Trophoblast cell (in vitro differentiated cells and primary cell): ENCODE measurements at regions not wholly inside any gene's neighbourhood (a gene's known extent, or its start where the extent isn't known, plus 50 kb on each side); places are given as distances from the start of the nearest gene placed in this dataset.

ENCODE experiments used
- DNase-seq, 2 donors: peaks; one replicate each; pipeline ENCODE4 v3.0.0-alpha.2; 2016
- H2AFZ ChIP-seq: 2 replicates; pipeline ENCODE4 v1.6.1; 2013; ENCODE audit warnings: low read length, moderate library complexity, mild to moderate bottlenecking; ENCODE audit not compliant: insufficient read depth, poor library complexity
- H2AK5ac ChIP-seq: 2 replicates; pipeline ENCODE4 v1.6.1; 2013; ENCODE audit warnings: mild to moderate bottlenecking, low read length
- H2BK120ac ChIP-seq: 2 replicates; pipeline ENCODE4 v1.6.1; 2013; ENCODE audit warnings: low read length, mild to moderate bottlenecking, moderate library complexity; ENCODE audit not compliant: insufficient read depth, poor library complexity
- H2BK12ac ChIP-seq: 2 replicates; pipeline ENCODE4 v1.6.1; 2013; ENCODE audit warnings: mild to moderate bottlenecking, low read length, moderate library complexity
- H2BK5ac ChIP-seq: 2 replicates; pipeline ENCODE4 v1.6.1; 2013; ENCODE audit warnings: low read length, low read depth, moderate library complexity, mild to moderate bottlenecking; ENCODE audit not compliant: poor library complexity
- H3K14ac ChIP-seq: 2 replicates; pipeline ENCODE4 v1.6.1; 2013; ENCODE audit warnings: mild to moderate bottlenecking, low read length
- H3K18ac ChIP-seq: 2 replicates; pipeline ENCODE4 v1.6.1; 2013; ENCODE audit warnings: mild to moderate bottlenecking, low read length
- H3K23ac ChIP-seq: 2 replicates; pipeline ENCODE4 v1.6.1; 2013; ENCODE audit warnings: low read length
- H3K27ac ChIP-seq: 2 replicates; pipeline ENCODE4 v1.5.1; 2013; ENCODE audit warnings: low read depth, mild to moderate bottlenecking, inconsistent platforms, low read length, moderate library complexity
- H3K27me3 ChIP-seq: 2 replicates; pipeline ENCODE4 v1.6.1; 2013; ENCODE audit warnings: inconsistent platforms, mild to moderate bottlenecking, low read length, moderate library complexity; ENCODE audit not compliant: insufficient read depth
- H3K36me3 ChIP-seq, 2 experiments: 1 replicate in 1 of 2; 2 replicates in 1 of 2; pipeline ENCODE4 v1.6.1; 2013; ENCODE audit warnings: low read length in 2 of 2, mild to moderate bottlenecking in 2 of 2, moderate library complexity in 1 of 2; ENCODE audit not compliant: insufficient read depth in 2 of 2, control insufficient read depth in 1 of 2
- H3K4ac ChIP-seq: 2 replicates; pipeline ENCODE4 v1.6.1; 2013; ENCODE audit warnings: low read depth, mild to moderate bottlenecking, low read length, moderate library complexity
- H3K4me1 ChIP-seq, 2 experiments: 1 replicate in 1 of 2; 2 replicates in 1 of 2; pipeline ENCODE4 v1.6.1; 2013; ENCODE audit warnings: low read length in 2 of 2, mild to moderate bottlenecking in 2 of 2, moderate library complexity in 1 of 2; ENCODE audit not compliant: insufficient read depth in 2 of 2, control insufficient read depth in 1 of 2
- H3K4me2 ChIP-seq: 2 replicates; pipeline ENCODE4 v1.6.1; 2013; ENCODE audit warnings: inconsistent platforms, mild to moderate bottlenecking, low read length, moderate library complexity
- H3K4me3 ChIP-seq: 2 replicates; pipeline ENCODE4 v1.5.1; 2013; ENCODE audit warnings: mild to moderate bottlenecking, low read depth, low read length, inconsistent platforms
- H3K79me1 ChIP-seq: one replicate; pipeline ENCODE4 v1.6.1; 2013; ENCODE audit warnings: low read length
- H3K79me2 ChIP-seq: 2 replicates; pipeline ENCODE4 v1.6.1; 2013; ENCODE audit warnings: low read length, mild to moderate bottlenecking; ENCODE audit not compliant: control insufficient read depth, insufficient read depth, poor library complexity
- H3K9ac ChIP-seq: 2 replicates; pipeline ENCODE4 v1.6.1; 2013; ENCODE audit warnings: mild to moderate bottlenecking, low read length
- H3K9me3 ChIP-seq: 2 replicates; pipeline ENCODE4 v1.6.1; 2013; ENCODE audit warnings: low read depth, mild to moderate bottlenecking, control low read depth, inconsistent platforms, low read length; ENCODE audit not compliant: insufficient read depth
- H4K12ac ChIP-seq: 2 replicates; pipeline ENCODE4 v1.6.1; 2013; ENCODE audit warnings: low read depth, mild to moderate bottlenecking, low read length, moderate library complexity
- H4K8ac ChIP-seq: 2 replicates; pipeline ENCODE4 v1.6.1; 2013; ENCODE audit warnings: low read depth, mild to moderate bottlenecking, low read length, moderate library complexity
- H4K91ac ChIP-seq: one replicate; pipeline ENCODE4 v1.6.1; 2013; ENCODE audit warnings: low read depth, mild to moderate bottlenecking, low read length, moderate library complexity
- WGBS: extraction: QIAGEN DNeasy Blood & Tissue Kit; methylation state at CpG from one replicate; pipeline ENCODE4 v1.1.7; 2013; ENCODE audit warnings: missing lambda C conversion rate; ENCODE audit not compliant: insufficient read length, insufficient coverage; ENCODE audit errors: extremely low coverage; 5-methylcytosine and 5-hydroxymethylcytosine counted together

DNA sequence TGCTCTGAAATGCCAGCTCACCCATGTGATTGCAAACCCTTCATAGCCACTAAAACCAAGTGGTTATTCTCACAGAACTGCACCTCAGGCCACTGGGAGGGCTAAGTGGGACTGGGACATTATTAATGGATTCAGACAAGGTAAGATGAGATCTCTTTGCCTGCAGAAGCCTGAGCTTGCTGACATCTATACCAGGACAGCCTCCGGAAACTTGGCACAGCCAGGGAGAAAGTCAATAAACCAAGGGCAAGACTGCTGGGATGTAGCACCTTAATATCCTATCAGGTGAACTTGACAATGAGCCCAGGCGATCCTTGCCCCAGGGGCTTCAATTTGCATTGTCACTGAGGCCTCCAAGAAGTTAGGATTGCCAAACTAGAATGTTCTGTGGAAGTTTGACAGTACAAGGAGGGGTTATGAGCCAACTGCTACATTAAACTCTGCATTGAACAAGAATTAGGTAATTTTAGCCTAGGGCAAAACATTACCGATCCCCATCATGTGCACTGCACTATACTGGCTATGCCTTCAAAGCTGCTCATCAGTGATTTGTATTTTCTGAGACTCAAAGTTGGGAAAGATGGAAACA lies 60.1 kb upstream of the RALGAPA2 start:
- Histone ChIP-seq H3K79me2 (no peaks in the 10 kb centered on the region), H3K9me3 (peaks cover 12% of the 10 kb centered on the region), H2BK12ac (no peak overlapping the region), H3K27me3 (no peaks in the 10 kb centered on the region), H2BK120ac (no peak overlapping the region), H4K91ac (no peak overlapping the region), H3K18ac (no peak overlapping the region), H2AK5ac (no peak overlapping the region), H3K9ac (no peak overlapping the region), H3K4me1 (no peaks in the 10 kb centered on the region), H3K36me3 (peaks cover 0 to 3% of the 10 kb centered on the region in 2 experiments), H3K27ac (no peak overlapping the region), H3K4ac (no peak overlapping the region), H3K14ac (no peak overlapping the region), H3K79me1 (no peaks in the 10 kb centered on the region), H3K4me2 (no peak overlapping the region), H2AFZ (no peak overlapping the region), H3K23ac (no peak overlapping the region), H3K4me3 (no peak overlapping the region), H2BK5ac (no peak overlapping the region), H4K8ac (no peak overlapping the region), H4K12ac (no peak overlapping the region)
- WGBS, result no CpG with 5 or more reads among the region's 3 CpGs
- no peak for DNase-seq

DNA sequence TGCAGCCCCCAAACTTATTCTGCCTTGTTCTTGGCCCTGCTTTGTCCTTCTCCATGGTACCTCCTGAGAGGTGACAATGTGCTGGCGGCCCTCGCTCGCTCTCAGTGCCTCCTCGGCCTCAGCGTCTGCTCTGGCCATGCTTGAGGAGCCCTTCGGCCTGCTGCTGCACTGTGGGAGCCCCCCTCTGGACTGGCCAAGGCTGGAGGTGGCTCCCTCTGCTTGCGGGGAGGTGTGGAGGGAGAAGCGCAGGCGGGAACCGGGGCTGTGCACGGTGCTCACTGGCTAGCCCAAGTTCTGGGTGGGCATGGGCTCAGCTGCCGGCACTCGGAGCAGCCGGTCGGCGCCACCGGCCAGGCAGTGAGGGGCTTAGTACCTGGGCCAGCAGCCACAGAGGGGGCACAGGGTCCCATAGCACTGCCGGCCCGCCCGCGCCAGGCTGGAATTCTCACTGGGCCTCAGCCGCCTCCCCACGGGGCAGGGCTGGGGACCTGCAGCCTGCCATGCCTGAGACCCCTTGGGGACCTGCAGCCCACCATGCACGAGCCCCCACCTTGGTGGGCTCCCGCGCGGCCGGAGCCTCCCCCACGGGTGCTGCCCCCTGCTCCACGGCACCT lies 55.9 kb upstream of the RALGAPA2 start:
- Histone ChIP-seq H3K79me2 (no peaks in the 10 kb centered on the region), H3K4me2 (no peak overlapping the region)

DNA sequence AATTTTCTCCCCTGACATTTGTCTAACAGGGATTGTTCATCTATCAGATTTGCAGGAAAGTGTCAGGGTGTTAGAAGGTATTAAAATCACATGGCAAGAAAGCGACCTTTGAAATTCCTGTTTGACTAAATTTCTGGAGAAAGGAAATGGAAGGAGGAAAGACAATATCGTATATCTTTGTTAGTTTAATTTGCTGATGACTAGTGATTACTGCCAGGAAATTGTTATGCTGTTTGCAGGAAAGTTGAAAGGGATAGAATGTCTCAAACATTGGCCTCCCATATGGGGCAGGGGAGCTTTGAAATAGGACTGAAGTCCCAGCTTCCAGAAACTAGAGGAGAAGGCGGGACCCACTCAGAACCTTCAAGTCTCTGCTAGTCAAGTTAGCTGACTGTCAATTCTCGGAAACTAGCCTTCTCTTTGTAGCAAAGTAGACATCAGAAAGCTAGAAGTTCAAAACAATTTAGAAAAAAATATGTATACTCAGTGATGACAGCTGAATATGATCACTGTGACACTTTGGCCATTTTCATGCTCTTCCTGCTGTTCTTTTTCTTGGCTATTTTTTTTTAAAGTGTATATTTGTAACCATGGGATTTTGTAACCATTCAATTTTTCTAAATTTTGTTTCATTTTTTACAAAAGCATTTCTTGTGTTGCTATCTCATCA lies 53.4 kb upstream of the RALGAPA2 start:
- Histone ChIP-seq H3K27me3 (no peaks in the 10 kb centered on the region), H2BK12ac (no peak overlapping the region), H3K4me3 (no peak overlapping the region), H3K4me1 (peaks cover 2 to 4% of the 10 kb centered on the region in 2 experiments), H3K4me2 (no peak overlapping the region), H3K27ac (no peak overlapping the region), H3K79me2 (no peaks in the 10 kb centered on the region), H3K14ac (no peak overlapping the region), H3K79me1 (no peaks in the 10 kb centered on the region), H3K23ac (no peak overlapping the region), H2BK120ac (no peak overlapping the region), H4K12ac (no peak overlapping the region), H2BK5ac (no peak overlapping the region), H3K18ac (no peak overlapping the region), H3K4ac (no peak overlapping the region), H3K9ac (no peak overlapping the region), H3K9me3 (peaks cover 9% of the 10 kb centered on the region), H2AK5ac (no peak overlapping the region), H4K8ac (no peak overlapping the region), H4K91ac (no peak overlapping the region), H3K36me3 (peaks cover 0 to 3% of the 10 kb centered on the region in 2 experiments), H2AFZ (no peak overlapping the region)
- no CpG with 5 or more reads among the region's 4 CpGs for WGBS
- no peak for DNase-seq

More for the DNA sequence above, 55.9 kb upstream of the RALGAPA2 start:
- no peak overlapping the region for H3K14ac ChIP-seq
- whole genome bisulfite sequencing, result no CpG with 5 or more reads among the region's 30 CpGs
- no peaks in the 10 kb centered on the region for H3K27me3 ChIP-seq
- H3K18ac ChIP-seq, result no peak overlapping the region
- peaks cover 2 to 4% of the 10 kb centered on the region in 2 experiments for H3K4me1 ChIP-seq
- no peak overlapping the region for H3K27ac ChIP-seq
- DNase-seq, result no peak
- no peak overlapping the region for H4K91ac ChIP-seq
- H2BK5ac ChIP-seq, result no peak overlapping the region
- no peak overlapping the region for H3K9ac ChIP-seq
- H3K23ac ChIP-seq, result no peak overlapping the region
- no peak overlapping the region for H2BK120ac ChIP-seq
- H3K79me1 ChIP-seq, result no peaks in the 10 kb centered on the region
- H3K9me3 ChIP-seq, result peaks cover 12% of the 10 kb centered on the region
- H2BK12ac ChIP-seq, result no peak overlapping the region
- H3K36me3 ChIP-seq, result peaks cover 0 to 3% of the 10 kb centered on the region in 2 experiments
- no peak overlapping the region for H4K8ac ChIP-seq
- H2AK5ac ChIP-seq, result no peak overlapping the region
- H4K12ac ChIP-seq, result no peak overlapping the region
- no peak overlapping the region for H3K4ac ChIP-seq
- no peak overlapping the region for H2AFZ ChIP-seq
- no peak overlapping the region for H3K4me3 ChIP-seq

DNA sequence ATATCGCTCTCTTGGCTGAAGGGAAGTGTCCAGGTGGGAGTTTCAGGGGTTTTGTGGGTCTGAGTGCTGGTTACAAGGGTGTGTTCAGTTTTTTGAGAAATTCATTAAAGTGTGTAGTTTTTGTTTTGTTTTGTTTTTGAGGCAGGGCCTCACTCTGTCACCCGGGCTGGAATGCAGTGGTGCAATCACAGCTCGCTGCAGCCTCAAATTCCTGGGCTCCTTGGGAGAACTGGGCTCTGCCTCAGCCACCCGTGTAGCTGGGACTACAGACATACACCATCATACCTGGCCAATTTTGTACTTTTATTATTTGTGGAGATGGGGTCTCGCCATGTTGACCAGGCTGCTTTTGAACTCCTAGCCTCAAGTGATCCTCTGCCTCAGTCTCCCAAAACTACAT lies 51.2 kb upstream of the RALGAPA2 start:
- H3K27me3 ChIP-seq, result no peaks in the 10 kb centered on the region
- H2BK5ac ChIP-seq, result no peak overlapping the region
- H2BK12ac ChIP-seq, result no peak overlapping the region
- no peaks in the 10 kb centered on the region for H3K79me2 ChIP-seq
- H3K14ac ChIP-seq, result no peak overlapping the region
- H4K12ac ChIP-seq, result no peak overlapping the region
- H4K8ac ChIP-seq, result no peak overlapping the region
- DNase-seq, result peak; percentile 32 to 69
- H2BK120ac ChIP-seq, result no peak overlapping the region
- no peak overlapping the region for H3K4me2 ChIP-seq
- H2AFZ ChIP-seq, result no peak overlapping the region
- H3K9me3 ChIP-seq, result peaks cover 8% of the 10 kb centered on the region
- no peak overlapping the region for H2AK5ac ChIP-seq
- no peak overlapping the region for H3K23ac ChIP-seq
- H3K4me1 ChIP-seq, result peaks cover 2 to 4% of the 10 kb centered on the region in 2 experiments
- H3K79me1 ChIP-seq, result no peaks in the 10 kb centered on the region
- no peak overlapping the region for H3K18ac ChIP-seq
- no peak overlapping the region for H3K4me3 ChIP-seq
- no peak overlapping the region for H3K4ac ChIP-seq
- no peak overlapping the region for H3K9ac ChIP-seq
- no peak overlapping the region for H4K91ac ChIP-seq
- H3K27ac ChIP-seq, result no peak overlapping the region
- no CpG with 5 or more reads among the region's 5 CpGs for WGBS
- H3K36me3 ChIP-seq, result peaks cover 0 to 3% of the 10 kb centered on the region in 2 experiments
